ENCODE measurements at regions not wholly inside any gene's neighbourhood (a gene's known extent, or its start where the extent isn't known, plus 50 kb on each side); places are given as distances from the start of the nearest gene placed in this dataset.

- TF ChIP-seq ZNF207 (IDR thresholded peaks at IDR 0.05; ENCODE audit: borderline replicate concordance) (no peak), EGR1 (IDR thresholded peaks at IDR 0.05; ENCODE audit: borderline replicate concordance in 1 of 2, low read depth in 2 of 2, low read length in 2 of 2) (no peak)
These were observed 357.6 kb upstream of the NR5A2 start for GRCh38 chr1:199669916-199670315.
